Ovary (tissue), 3 donors: ENCODE measurements at regions not wholly inside any gene's neighbourhood (a gene's known extent, or its start where the extent isn't known, plus 50 kb on each side); places are given as distances from the start of the nearest gene placed in this dataset.

ENCODE experiments used
- POLR2A ChIP-seq: fragments of 450-650 bp; IDR thresholded peaks from one replicate; pipeline ENCODE4 v1.6.1; 2017; ENCODE audit warnings: antibody characterized with exemption, mild to moderate bottlenecking, moderate library complexity
- TF ChIP-seq, protein P1 (sequence below), 3 donors: fragments of 450-650 bp in 2 of 3; fragments of 200-600 bp in 1 of 3; IDR thresholded peaks; one replicate each; pipeline versions ENCODE4 v1.5.1 to v1.8.0; 2016 to 2022; ENCODE audit warnings: antibody characterized with exemption in 3 of 3, mild to moderate bottlenecking in 1 of 3
- donor health status: DM: no; HTN: no; CAD: no.

DNA sequence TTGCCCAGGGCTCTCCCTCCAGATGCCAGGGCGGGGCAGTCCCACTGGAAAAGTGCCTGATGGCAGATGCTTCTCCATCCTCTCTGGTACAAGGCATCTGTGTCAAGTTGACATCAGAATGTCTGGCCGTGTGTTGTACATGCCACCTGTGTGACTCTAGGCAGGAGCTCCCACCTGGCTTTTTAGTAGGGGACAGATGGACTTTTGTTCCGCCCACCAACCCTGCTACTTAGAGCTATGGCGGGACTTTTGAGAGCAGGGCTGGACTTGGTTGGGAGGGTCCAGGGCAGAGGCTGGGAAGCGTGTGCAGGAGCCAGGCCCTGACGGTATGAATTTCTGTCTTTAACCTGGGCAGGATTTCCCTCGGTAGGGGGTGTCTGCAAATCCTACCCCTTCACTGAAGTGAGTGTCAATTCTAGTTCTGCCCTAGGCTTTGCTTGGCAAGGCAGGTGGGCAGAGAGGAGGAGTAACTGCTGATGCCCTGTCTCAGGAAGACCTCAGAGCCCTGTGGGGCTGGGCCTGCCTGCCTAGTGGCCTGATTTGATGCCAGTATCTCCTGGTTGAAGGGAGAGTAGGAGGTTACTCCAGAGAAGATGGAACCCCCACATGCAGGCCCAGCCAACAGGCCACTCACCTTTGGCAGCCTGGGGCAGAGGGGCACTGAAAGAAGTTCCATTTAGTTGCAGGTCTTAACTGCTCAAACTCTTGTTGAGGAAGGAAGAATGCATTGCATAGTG, 99.1 kb downstream of the PJA1 start:
- TF ChIP-seq, protein P1, sequence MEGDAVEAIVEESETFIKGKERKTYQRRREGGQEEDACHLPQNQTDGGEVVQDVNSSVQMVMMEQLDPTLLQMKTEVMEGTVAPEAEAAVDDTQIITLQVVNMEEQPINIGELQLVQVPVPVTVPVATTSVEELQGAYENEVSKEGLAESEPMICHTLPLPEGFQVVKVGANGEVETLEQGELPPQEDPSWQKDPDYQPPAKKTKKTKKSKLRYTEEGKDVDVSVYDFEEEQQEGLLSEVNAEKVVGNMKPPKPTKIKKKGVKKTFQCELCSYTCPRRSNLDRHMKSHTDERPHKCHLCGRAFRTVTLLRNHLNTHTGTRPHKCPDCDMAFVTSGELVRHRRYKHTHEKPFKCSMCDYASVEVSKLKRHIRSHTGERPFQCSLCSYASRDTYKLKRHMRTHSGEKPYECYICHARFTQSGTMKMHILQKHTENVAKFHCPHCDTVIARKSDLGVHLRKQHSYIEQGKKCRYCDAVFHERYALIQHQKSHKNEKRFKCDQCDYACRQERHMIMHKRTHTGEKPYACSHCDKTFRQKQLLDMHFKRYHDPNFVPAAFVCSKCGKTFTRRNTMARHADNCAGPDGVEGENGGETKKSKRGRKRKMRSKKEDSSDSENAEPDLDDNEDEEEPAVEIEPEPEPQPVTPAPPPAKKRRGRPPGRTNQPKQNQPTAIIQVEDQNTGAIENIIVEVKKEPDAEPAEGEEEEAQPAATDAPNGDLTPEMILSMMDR (IDR thresholded peaks at IDR 0.05), result no peak
- TF ChIP-seq POLR2A, result no peak
